ENCODE measurements at regions not wholly inside any gene's neighbourhood (a gene's known extent, or its start where the extent isn't known, plus 50 kb on each side); places are given as distances from the start of the nearest gene placed in this dataset.
"Not testable (repeated sequence)": the region's sequence is repeated elsewhere in the genome, so short reads cannot be mapped to it uniquely, and the experiment has no call there.

DNA sequence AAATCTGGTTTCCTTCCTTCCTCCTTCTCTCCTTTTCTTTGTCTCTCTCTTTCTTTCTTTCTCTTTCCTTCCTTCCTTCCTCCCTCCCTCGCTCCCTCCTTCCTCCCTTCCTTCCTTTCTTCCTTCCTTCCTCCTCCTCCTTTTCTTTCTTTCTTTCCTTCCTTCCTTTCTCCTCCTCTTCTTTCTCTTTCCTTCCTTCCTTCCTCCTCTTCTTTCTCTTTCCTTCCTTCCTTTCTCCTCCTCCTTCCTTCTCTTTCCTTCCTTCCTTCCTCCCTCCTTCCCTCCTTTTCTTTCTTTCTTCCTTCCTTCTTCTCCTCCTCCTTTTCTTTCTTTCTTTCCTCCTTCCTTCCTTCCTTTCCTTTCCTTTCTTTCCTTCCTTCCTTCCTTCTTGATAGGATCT, 61.2 kb downstream of the VIP start:
- Mint-ChIP-seq H3K4me3 (no peak overlapping the region), H3K36me3 (no peaks in the 10 kb centered on the region), H3K27me3 (peaks cover 3 to 15% of the 10 kb centered on the region in 2 donors), H3K4me1 (no peaks in the 10 kb centered on the region), H3K27ac (peak overlapping the region in 1 of 8 donors; percentile 34), H3K9me3 (no peaks in the 10 kb centered on the region)
- Histone ChIP-seq H3K27me3 (ENCODE audit: insufficient read depth, low read length, poor library complexity, severe bottlenecking) (no peaks in the 10 kb centered on the region), H3K9me3 (ENCODE audit: low read length) (no peaks in the 10 kb centered on the region), H3K4me1 (ENCODE audit: insufficient read depth, low read length) (no peaks in the 10 kb centered on the region), H3K4me3 (ENCODE audit: low read length) (no peak overlapping the region), H3K36me3 (ENCODE audit: insufficient read depth, low read length) (no peaks in the 10 kb centered on the region), H3K27ac (ENCODE audit: low read depth, low read length) (no peak overlapping the region)
- ChIA-PET CTCF (no interaction called here), POLR2A (no interaction called here)
- no peak for DNase-seq

DNA sequence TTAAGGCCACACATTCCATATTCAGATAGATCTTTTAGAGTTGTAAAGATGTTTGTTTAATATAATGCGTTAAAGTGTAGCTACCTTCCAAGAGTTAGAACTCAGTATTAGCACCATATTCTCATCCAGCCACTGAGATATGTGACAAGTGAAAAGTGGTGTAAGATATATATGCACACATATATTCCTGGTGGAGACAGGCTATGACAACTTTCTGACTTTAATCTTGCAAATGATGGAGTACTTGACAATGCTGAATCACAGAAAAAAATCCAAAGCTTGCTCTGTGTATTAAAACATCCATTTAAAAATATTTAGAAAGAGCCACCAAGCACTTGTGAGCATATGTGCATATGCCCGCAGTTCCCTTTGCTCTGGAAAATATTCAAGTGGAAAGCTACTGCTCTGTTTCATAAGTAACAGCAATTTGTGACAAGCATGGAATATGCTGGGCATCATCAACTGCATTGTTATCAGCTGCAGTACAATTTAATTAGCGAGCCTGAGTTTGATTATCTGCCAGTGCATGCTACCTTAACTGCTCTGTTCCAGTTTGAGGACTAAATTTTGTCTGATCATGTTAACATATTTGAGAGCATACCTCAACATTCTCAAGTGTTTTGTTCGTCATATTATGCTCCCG, 64.8 kb downstream of the VIP start:
- H3K36me3 ChIP-seq (ENCODE audit: insufficient read depth, low read length): no peaks in the 10 kb centered on the region
- H3K27ac ChIP-seq (ENCODE audit: low read depth, low read length): no peak overlapping the region
- DNase-seq: no peak
- Mint-ChIP-seq H3K9me3 (no peaks in the 10 kb centered on the region), H3K36me3 (no peaks in the 10 kb centered on the region), H3K27me3 (peaks cover 2 to 27% of the 10 kb centered on the region in 2 donors), H3K27ac (no peak overlapping the region), H3K4me3 (no peak overlapping the region), H3K4me1 (no peaks in the 10 kb centered on the region)
- no peaks in the 10 kb centered on the region for H3K27me3 ChIP-seq (ENCODE audit: insufficient read depth, low read length, poor library complexity, severe bottlenecking)
- H3K9me3 ChIP-seq (ENCODE audit: low read length): no peaks in the 10 kb centered on the region
- POLR2A ChIA-PET: no interaction called here
- no peak overlapping the region for H3K4me3 ChIP-seq (ENCODE audit: low read length)
- H3K4me1 ChIP-seq (ENCODE audit: insufficient read depth, low read length): no peaks in the 10 kb centered on the region
- CTCF ChIA-PET: no interaction called here

DNA sequence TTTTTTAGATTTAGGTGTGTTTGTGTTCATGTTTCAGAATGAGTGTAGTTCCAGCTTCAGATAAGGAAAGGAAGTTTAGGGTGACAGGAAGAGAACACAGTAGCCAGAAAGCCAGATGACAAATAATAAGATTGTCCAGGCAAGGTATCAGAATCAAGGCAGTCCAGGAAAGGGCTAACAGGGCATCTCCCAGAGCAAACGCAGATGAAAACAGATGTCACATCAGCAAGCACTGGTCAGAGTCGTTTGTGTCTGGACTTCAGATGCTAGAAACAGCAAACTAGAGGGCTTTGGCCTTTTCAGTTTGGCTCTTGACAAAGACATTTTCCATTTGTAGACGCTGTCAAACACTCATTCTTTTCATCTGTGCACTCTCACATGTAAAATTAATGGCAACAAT, 65.5 kb downstream of the VIP start:
- no peaks in the 10 kb centered on the region for H3K9me3 Mint-ChIP-seq
- peak overlapping the region in 1 of 8 donors; percentile 5 for H3K27ac Mint-ChIP-seq
- H3K36me3 Mint-ChIP-seq: no peaks in the 10 kb centered on the region
- no peak for DNase-seq
- Histone ChIP-seq H3K27me3 (ENCODE audit: insufficient read depth, low read length, poor library complexity, severe bottlenecking) (no peaks in the 10 kb centered on the region), H3K4me3 (ENCODE audit: low read length) (no peak overlapping the region), H3K36me3 (ENCODE audit: insufficient read depth, low read length) (no peaks in the 10 kb centered on the region), H3K4me1 (ENCODE audit: insufficient read depth, low read length) (no peaks in the 10 kb centered on the region), H3K9me3 (ENCODE audit: low read length) (no peaks in the 10 kb centered on the region), H3K27ac (ENCODE audit: low read depth, low read length) (no peak overlapping the region)
- CTCF ChIA-PET: no interaction called here
- H3K27me3 Mint-ChIP-seq: peaks cover 2 to 27% of the 10 kb centered on the region in 2 donors
- POLR2A ChIA-PET: no interaction called here
- no peaks in the 10 kb centered on the region for H3K4me1 Mint-ChIP-seq
- no peak overlapping the region for H3K4me3 Mint-ChIP-seq

DNA sequence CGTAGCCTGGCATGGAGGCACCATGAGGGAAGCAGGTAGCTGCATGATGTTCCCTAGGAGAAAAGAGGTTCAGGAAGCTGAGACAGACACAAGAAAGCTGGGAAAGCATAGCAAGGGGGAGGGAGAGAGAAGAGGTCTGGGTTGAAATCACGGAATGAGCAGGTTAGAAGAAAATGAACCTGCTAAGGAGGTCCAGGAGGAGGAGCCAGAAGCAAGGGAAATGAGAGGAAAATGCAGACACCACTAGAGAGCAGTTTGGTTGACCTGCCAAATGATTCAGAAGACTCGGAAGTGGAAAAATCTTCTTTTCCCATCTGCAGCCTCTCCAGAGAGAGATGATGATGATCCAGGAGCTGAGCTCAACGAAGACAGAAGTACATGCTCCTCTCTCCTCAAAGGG, 70.9 kb downstream of the VIP start:
- Mint-ChIP-seq H3K4me3 (no peak overlapping the region), H3K36me3 (no peaks in the 10 kb centered on the region), H3K9me3 (no peaks in the 10 kb centered on the region), H3K27ac (no peak overlapping the region), H3K4me1 (no peaks in the 10 kb centered on the region), H3K27me3 (peaks cover 2 to 17% of the 10 kb centered on the region in 2 donors)
- ChIA-PET CTCF (no interaction called here), POLR2A (no interaction called here)
- no peaks in the 10 kb centered on the region for H3K27me3 ChIP-seq (ENCODE audit: insufficient read depth, low read length, poor library complexity, severe bottlenecking)
- DNase-seq: no peak
- no peaks in the 10 kb centered on the region for H3K36me3 ChIP-seq (ENCODE audit: insufficient read depth, low read length)
- no peak overlapping the region for H3K27ac ChIP-seq (ENCODE audit: low read depth, low read length)
- H3K9me3 ChIP-seq (ENCODE audit: low read length): no peaks in the 10 kb centered on the region
- H3K4me3 ChIP-seq (ENCODE audit: low read length): no peak overlapping the region
- H3K4me1 ChIP-seq (ENCODE audit: insufficient read depth, low read length): no peaks in the 10 kb centered on the region

DNA sequence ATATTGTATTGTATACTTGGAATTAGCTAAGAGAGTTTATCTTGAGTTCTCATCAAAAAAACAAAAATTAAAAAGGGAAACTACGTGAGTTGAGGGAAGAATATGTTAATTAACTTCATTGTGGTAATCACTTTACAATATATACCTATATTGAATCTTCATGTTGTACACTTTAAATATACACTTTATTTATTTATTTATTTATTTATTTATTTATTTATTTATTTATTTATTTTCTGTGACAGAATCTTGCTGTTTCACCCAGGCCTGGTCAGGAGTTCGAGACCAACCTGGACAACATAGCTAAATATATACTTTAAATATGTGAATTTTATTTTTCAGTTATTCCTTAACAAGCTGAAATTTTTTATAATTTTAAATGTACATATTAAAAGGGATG, 74.1 kb downstream of the VIP start:
- no peaks in the 10 kb centered on the region for H3K36me3 Mint-ChIP-seq
- Histone ChIP-seq H3K27me3 (ENCODE audit: insufficient read depth, low read length, poor library complexity, severe bottlenecking) (no peaks in the 10 kb centered on the region), H3K36me3 (ENCODE audit: insufficient read depth, low read length) (no peaks in the 10 kb centered on the region), H3K4me3 (ENCODE audit: low read length) (no peak overlapping the region), H3K9me3 (ENCODE audit: low read length) (no peaks in the 10 kb centered on the region), H3K4me1 (ENCODE audit: insufficient read depth, low read length) (no peaks in the 10 kb centered on the region), H3K27ac (ENCODE audit: low read depth, low read length) (no peak overlapping the region)
- no peak overlapping the region for H3K4me3 Mint-ChIP-seq
- ChIA-PET POLR2A (no interaction called here), CTCF (no interaction called here)
- peaks cover 2 to 5% of the 10 kb centered on the region in 2 donors for H3K27me3 Mint-ChIP-seq
- no peaks in the 10 kb centered on the region for H3K9me3 Mint-ChIP-seq
- no peak overlapping the region for H3K27ac Mint-ChIP-seq
- no peaks in the 10 kb centered on the region for H3K4me1 Mint-ChIP-seq
- no peak for DNase-seq

DNA sequence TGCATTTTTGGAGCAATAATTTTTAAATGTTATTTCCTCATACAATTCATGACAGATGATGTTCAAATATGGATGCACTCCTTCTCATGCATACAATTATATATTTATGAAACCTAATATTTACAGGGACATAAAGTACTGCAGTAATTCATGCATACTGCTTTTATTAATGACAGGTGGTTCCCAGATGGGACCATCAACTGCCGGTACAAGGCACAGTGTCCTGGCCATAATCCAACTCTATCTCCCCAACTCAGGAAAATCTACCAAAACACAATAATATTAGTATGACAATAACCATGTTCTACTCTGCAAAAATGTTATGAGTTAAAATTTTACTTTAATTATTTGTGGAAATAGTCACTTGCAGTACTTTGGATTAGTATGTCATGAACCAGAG, 77.8 kb downstream of the VIP start:
- H3K27me3 Mint-ChIP-seq: no peaks in the 10 kb centered on the region
- Histone ChIP-seq H3K4me1 (ENCODE audit: insufficient read depth, low read length) (no peaks in the 10 kb centered on the region), H3K4me3 (ENCODE audit: low read length) (no peak overlapping the region), H3K36me3 (ENCODE audit: insufficient read depth, low read length) (no peaks in the 10 kb centered on the region), H3K27ac (ENCODE audit: low read depth, low read length) (no peak overlapping the region), H3K27me3 (ENCODE audit: insufficient read depth, low read length, poor library complexity, severe bottlenecking) (no peaks in the 10 kb centered on the region), H3K9me3 (ENCODE audit: low read length) (no peaks in the 10 kb centered on the region)
- CTCF ChIA-PET: no interaction called here
- POLR2A ChIA-PET: no interaction called here
- H3K9me3 Mint-ChIP-seq: peaks cover 0 to 4% (median 0%) of the 10 kb centered on the region in 5 donors
- no peaks in the 10 kb centered on the region for H3K36me3 Mint-ChIP-seq
- H3K4me3 Mint-ChIP-seq: no peak overlapping the region
- H3K4me1 Mint-ChIP-seq: no peaks in the 10 kb centered on the region
- no peak for DNase-seq
- H3K27ac Mint-ChIP-seq: no peak overlapping the region

DNA sequence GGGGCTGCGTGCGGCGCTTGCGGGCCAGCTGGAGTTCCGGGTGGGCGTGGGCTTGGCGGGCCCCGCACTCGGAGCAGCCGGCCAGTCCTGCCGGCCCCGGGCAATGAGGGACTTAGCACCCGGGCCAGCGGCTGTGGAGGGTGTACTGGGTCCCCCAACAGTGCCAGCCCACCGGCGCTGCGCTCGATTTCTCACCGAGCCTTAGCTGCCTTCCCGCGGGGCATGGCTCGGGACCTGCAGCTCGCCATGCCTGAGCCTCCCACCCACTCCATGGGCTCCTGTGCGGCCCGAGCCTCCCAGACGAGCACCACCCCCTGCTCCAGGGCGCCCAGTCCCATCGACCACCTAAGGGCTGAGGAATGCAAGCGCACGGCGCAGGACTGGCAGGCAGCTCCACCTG, 83.8 kb downstream of the VIP start:
- H3K9me3 Mint-ChIP-seq; POLR2A ChIA-PET; H3K27ac ChIP-seq (ENCODE audit: low read depth, low read length); DNase-seq; CTCF ChIA-PET; H3K36me3 ChIP-seq (ENCODE audit: insufficient read depth, low read length); H3K27ac Mint-ChIP-seq; H3K4me1 Mint-ChIP-seq; H3K27me3 ChIP-seq (ENCODE audit: insufficient read depth, low read length, poor library complexity, severe bottlenecking); H3K36me3 Mint-ChIP-seq; H3K9me3 ChIP-seq (ENCODE audit: low read length); H3K4me3 ChIP-seq (ENCODE audit: low read length); H3K4me3 Mint-ChIP-seq; H3K4me1 ChIP-seq (ENCODE audit: insufficient read depth, low read length): not testable (repeated sequence)
- peaks cover 6 to 19% of the 10 kb centered on the region in 2 donors for H3K27me3 Mint-ChIP-seq

DNA sequence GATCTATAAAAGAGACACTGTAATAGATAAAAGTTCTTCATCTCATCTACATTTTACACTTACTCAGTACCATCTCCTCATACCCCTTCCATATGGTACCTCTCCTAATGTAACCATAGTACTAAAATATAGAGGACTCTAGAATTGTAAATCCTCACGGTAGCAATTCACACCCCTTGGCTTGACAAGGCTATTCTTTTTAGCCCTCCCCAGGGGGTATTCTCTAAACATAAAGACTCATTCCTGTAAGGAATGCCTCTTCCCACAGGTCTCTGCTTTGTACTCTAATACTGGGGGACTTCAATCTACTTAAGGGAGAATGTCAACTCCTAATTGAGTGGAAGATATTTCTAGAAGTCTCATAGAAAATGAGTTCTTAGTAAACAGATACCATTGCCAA, 85.9 kb downstream of the VIP start:
- Histone ChIP-seq H3K27me3 (ENCODE audit: insufficient read depth, low read length, poor library complexity, severe bottlenecking) (no peaks in the 10 kb centered on the region), H3K4me1 (ENCODE audit: insufficient read depth, low read length) (no peaks in the 10 kb centered on the region), H3K27ac (ENCODE audit: low read depth, low read length) (no peak overlapping the region), H3K9me3 (ENCODE audit: low read length) (no peaks in the 10 kb centered on the region), H3K4me3 (ENCODE audit: low read length) (no peak overlapping the region), H3K36me3 (ENCODE audit: insufficient read depth, low read length) (no peaks in the 10 kb centered on the region)
- Mint-ChIP-seq H3K36me3 (no peaks in the 10 kb centered on the region), H3K27me3 (peaks cover 10 to 29% of the 10 kb centered on the region in 2 donors), H3K4me1 (no peaks in the 10 kb centered on the region), H3K4me3 (no peak overlapping the region), H3K27ac (no peak overlapping the region), H3K9me3 (peaks cover 0 to 4% (median 0%) of the 10 kb centered on the region in 5 donors)
- POLR2A ChIA-PET: no interaction called here
- CTCF ChIA-PET: no interaction called here
- no peak for DNase-seq

DNA sequence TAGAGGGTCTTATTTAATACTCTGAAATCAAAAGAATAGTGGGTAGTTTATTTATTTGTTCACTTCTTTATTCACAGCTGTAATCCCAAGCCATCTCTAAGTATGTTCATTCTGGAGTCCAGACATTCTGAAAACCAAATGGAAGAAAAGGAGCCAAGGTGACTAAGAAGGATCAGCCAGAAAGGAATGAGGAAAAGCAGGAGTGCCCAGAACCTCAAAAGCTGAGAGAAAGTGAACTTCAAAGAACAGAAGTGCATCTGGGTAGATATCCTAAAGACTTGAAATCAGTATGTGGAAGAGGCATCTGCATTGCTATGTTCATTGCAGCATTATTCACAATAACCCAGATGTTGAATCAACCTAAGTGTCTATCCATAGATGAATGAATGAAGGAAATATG, 94.8 kb downstream of the VIP start:
- ChIA-PET CTCF (no interaction called here), POLR2A (no interaction called here)
- Histone ChIP-seq H3K4me3 (ENCODE audit: low read length) (no peak overlapping the region), H3K9me3 (ENCODE audit: low read length) (no peaks in the 10 kb centered on the region), H3K36me3 (ENCODE audit: insufficient read depth, low read length) (no peaks in the 10 kb centered on the region), H3K4me1 (ENCODE audit: insufficient read depth, low read length) (no peaks in the 10 kb centered on the region), H3K27ac (ENCODE audit: low read depth, low read length) (no peak overlapping the region), H3K27me3 (ENCODE audit: insufficient read depth, low read length, poor library complexity, severe bottlenecking) (no peaks in the 10 kb centered on the region)
- Mint-ChIP-seq H3K4me3 (no peak overlapping the region), H3K36me3 (peaks cover 0 to 2% (median 0%) of the 10 kb centered on the region in 3 donors), H3K4me1 (no peaks in the 10 kb centered on the region), H3K9me3 (peaks cover 3 to 11% (median 4%) of the 10 kb centered on the region in 5 donors), H3K27ac (no peak overlapping the region), H3K27me3 (peaks cover 6 to 21% of the 10 kb centered on the region in 2 donors)
- no peak for DNase-seq
